H9 (cell line): ENCODE measurements at regions not wholly inside any gene's neighbourhood (a gene's known extent, or its start where the extent isn't known, plus 50 kb on each side); places are given as distances from the start of the nearest gene placed in this dataset.

Experiments used
- DNase-seq: peaks from one replicate; pipeline ENCODE4 v3.0.0-alpha.2; 2017
- H2AFZ ChIP-seq: one replicate; pipeline ENCODE4 v1.6.1; 2013; ENCODE audit warnings: mild to moderate bottlenecking, low read length, control low read depth, moderate library complexity
- H2AK5ac ChIP-seq: 2 replicates; pipeline ENCODE4 v1.6.1; 2013; ENCODE audit warnings: low read length, control low read depth, mixed read lengths; ENCODE audit not compliant: insufficient read length
- H2BK120ac ChIP-seq: one replicate; pipeline ENCODE4 v1.6.1; 2013; ENCODE audit warnings: low read depth, mild to moderate bottlenecking, low read length, control low read depth, inconsistent platforms; ENCODE audit not compliant: poor library complexity, severe bottlenecking
- H2BK12ac ChIP-seq: 2 replicates; pipeline ENCODE4 v1.6.1; 2013; ENCODE audit warnings: low read length, control low read depth, mixed read lengths, low read depth; ENCODE audit not compliant: insufficient read length
- H2BK15ac ChIP-seq: 2 replicates; pipeline ENCODE4 v1.6.1; 2013; ENCODE audit warnings: low read depth, low read length, control low read depth
- H2BK20ac ChIP-seq: one replicate; pipeline ENCODE4 v1.6.1; 2013; ENCODE audit warnings: low read depth, mild to moderate bottlenecking, low read length, control low read depth, inconsistent platforms; ENCODE audit not compliant: poor library complexity, severe bottlenecking
- H2BK5ac ChIP-seq: 2 replicates; pipeline ENCODE4 v1.6.1; 2013; ENCODE audit warnings: low read length, control low read depth, mixed read lengths; ENCODE audit not compliant: insufficient read length
- H3K14ac ChIP-seq: 2 replicates; pipeline ENCODE4 v1.6.1; 2013; ENCODE audit warnings: low read length, control low read depth; ENCODE audit not compliant: insufficient read depth
- H3K18ac ChIP-seq: 2 replicates; pipeline ENCODE4 v1.6.1; 2013; ENCODE audit warnings: low read depth, mild to moderate bottlenecking, mixed read lengths, low read length, control low read depth; ENCODE audit not compliant: insufficient read length
- H3K23ac ChIP-seq: 2 replicates; pipeline ENCODE4 v1.6.1; 2013; ENCODE audit warnings: low read length, control low read depth, mixed read lengths, low read depth; ENCODE audit not compliant: insufficient read length
- H3K23me2 ChIP-seq: 2 replicates; pipeline ENCODE4 v1.6.1; 2013; ENCODE audit warnings: low read depth, mild to moderate bottlenecking, mixed read lengths, low read length, control low read depth; ENCODE audit not compliant: insufficient read length, poor library complexity, severe bottlenecking
- H3K27ac ChIP-seq: 2 replicates; pipeline ENCODE4 v1.5.1; 2013; ENCODE audit warnings: low read length, control low read depth, mixed read lengths, low read depth; ENCODE audit not compliant: insufficient read length
- H3K27me3 ChIP-seq: 2 replicates; pipeline ENCODE4 v1.6.1; 2013; ENCODE audit warnings: low read length, control low read depth, inconsistent platforms; ENCODE audit not compliant: insufficient read depth
- H3K4ac ChIP-seq: 2 replicates; pipeline ENCODE4 v1.6.1; 2013; ENCODE audit warnings: low read depth, mild to moderate bottlenecking, control low read depth, inconsistent platforms, low read length, moderate library complexity
- H3K4me1 ChIP-seq: 2 replicates; pipeline ENCODE4 v1.6.1; 2013; ENCODE audit warnings: low read length, control low read depth, inconsistent platforms; ENCODE audit not compliant: insufficient read depth
- H3K4me2 ChIP-seq: 2 replicates; pipeline ENCODE4 v1.6.1; 2013; ENCODE audit warnings: low read length, control low read depth, mixed read lengths; ENCODE audit not compliant: insufficient read length, insufficient read depth
- H3K56ac ChIP-seq: 2 replicates; pipeline ENCODE4 v1.6.1; 2013; ENCODE audit warnings: low read depth, mild to moderate bottlenecking, mixed read lengths, low read length, control low read depth; ENCODE audit not compliant: insufficient read length
- H3K79me1 ChIP-seq: 2 replicates; pipeline ENCODE4 v1.6.1; 2013; ENCODE audit warnings: low read depth, mild to moderate bottlenecking, moderate library complexity, low read length, control low read depth, inconsistent platforms; ENCODE audit not compliant: insufficient read depth, poor library complexity, severe bottlenecking
- H3K79me2 ChIP-seq: 2 replicates; pipeline ENCODE4 v1.6.1; 2013; ENCODE audit warnings: low read length, control low read depth, inconsistent platforms; ENCODE audit not compliant: insufficient read depth
- H3K9ac ChIP-seq: 2 replicates; pipeline ENCODE4 v1.6.1; 2013; ENCODE audit warnings: low read length, control low read depth, mixed read lengths; ENCODE audit not compliant: insufficient read length; ENCODE audit errors: extremely low read depth
- H3K9me3 ChIP-seq: one replicate; pipeline ENCODE4 v1.6.1; 2013; ENCODE audit warnings: low read depth, low read length, inconsistent platforms; ENCODE audit not compliant: control insufficient read depth
- H3T11ph ChIP-seq: one replicate; pipeline ENCODE4 v1.6.1; 2013; ENCODE audit warnings: mild to moderate bottlenecking, low read length, control low read depth, inconsistent platforms
- H4K20me1 ChIP-seq: one replicate; pipeline ENCODE4 v1.6.1; 2013; ENCODE audit not compliant: control insufficient read depth, insufficient read length, insufficient read depth
- H4K5ac ChIP-seq: 2 replicates; pipeline ENCODE4 v1.6.1; 2013; ENCODE audit warnings: low read depth, mild to moderate bottlenecking, mixed read lengths, low read length, control low read depth; ENCODE audit not compliant: insufficient read length
- H4K8ac ChIP-seq: replicated peaks from 2 replicates; pipeline ENCODE4 v1.6.1; 2013; ENCODE audit warnings: low read length, control low read depth, mixed read lengths, low read depth; ENCODE audit not compliant: insufficient read length
- H4K91ac ChIP-seq: 2 replicates; pipeline ENCODE4 v1.6.1; 2013; ENCODE audit warnings: low read depth, mild to moderate bottlenecking, moderate library complexity, mixed read lengths, low read length, control low read depth; ENCODE audit not compliant: insufficient read length
- H3K27ac Mint-ChIP-seq, 3 experiments: 2 replicates in 2 of 3; 3 replicates in 1 of 3; pipeline ENCODE4 v1.8.0; 2020 to 2021; ENCODE audit warnings: mixed read lengths in 3 of 3, mild to moderate bottlenecking in 1 of 3, moderate library complexity in 1 of 3
- H3K27me3 Mint-ChIP-seq: 2 replicates; pipeline ENCODE4 v1.8.0; 2021; ENCODE audit warnings: low read depth, mild to moderate bottlenecking, moderate library complexity, mixed read lengths
- H3K36me3 Mint-ChIP-seq, 3 experiments: 2 replicates in 2 of 3; 3 replicates in 1 of 3; pipeline ENCODE4 v1.8.0; 2020 to 2021; ENCODE audit warnings: low read depth in 3 of 3, mixed read lengths in 3 of 3; ENCODE audit not compliant: insufficient read depth in 1 of 3
- H3K4me1 Mint-ChIP-seq, 2 experiments: 2 replicates each; pipeline ENCODE4 v1.8.0; 2020; ENCODE audit warnings: mixed read lengths in 2 of 2
- H3K4me3 Mint-ChIP-seq, 2 experiments: 2 replicates in 1 of 2; 3 replicates in 1 of 2; pipeline ENCODE4 v1.8.0; 2020 to 2021; ENCODE audit warnings: mild to moderate bottlenecking in 2 of 2, mixed read lengths in 2 of 2, moderate library complexity in 1 of 2
- H3K9me3 Mint-ChIP-seq, 2 experiments: 2 replicates in 1 of 2; 3 replicates in 1 of 2; pipeline ENCODE4 v1.8.0; 2020; ENCODE audit warnings: mild to moderate bottlenecking in 2 of 2, mixed read lengths in 2 of 2, moderate library complexity in 1 of 2
- CTCF ChIP-seq: fragments of 200-600 bp; sonication (generic); conservative IDR thresholded peaks from 3 replicates; pipeline ENCODE4 v1.8.0; 2021; ENCODE audit warnings: antibody characterized with exemption, mild to moderate bottlenecking
- WGBS: extraction: QIAGEN DNeasy Blood & Tissue Kit; methylation state at CpG from one replicate; pipeline ENCODE4 v1.1.7; 2013; ENCODE audit warnings: missing lambda C conversion rate, low lambda C conversion rate, mixed read lengths; ENCODE audit not compliant: insufficient read length; ENCODE audit errors: extremely low coverage; 5-methylcytosine and 5-hydroxymethylcytosine counted together

DNA sequence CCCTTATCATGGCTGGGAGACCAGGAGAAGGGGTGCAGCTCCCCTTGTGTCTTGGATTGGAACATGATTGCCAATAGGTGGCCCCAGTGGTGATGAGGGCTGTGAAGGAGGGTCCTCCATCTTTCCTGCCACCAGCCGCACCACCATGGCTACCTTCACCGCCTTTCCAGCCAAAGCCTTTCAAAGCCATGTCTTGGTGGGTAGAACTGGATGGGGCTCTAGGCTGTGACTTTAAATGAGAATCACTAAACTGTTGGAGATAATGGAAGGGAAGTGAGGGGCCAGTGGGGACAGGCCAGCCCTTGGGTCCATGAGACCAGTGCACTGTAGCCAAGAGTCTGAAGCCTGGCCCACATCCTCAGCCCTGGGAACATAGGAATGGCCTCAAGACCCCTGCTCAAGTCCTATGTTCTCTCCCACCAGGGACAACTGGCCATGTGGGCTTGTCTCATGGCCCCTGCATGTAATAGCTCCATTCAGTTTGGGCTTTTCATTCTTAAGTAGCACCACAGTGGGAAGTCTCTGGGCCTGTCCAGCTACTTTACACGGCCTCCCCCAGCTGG lies 345.7 kb downstream of the DYSF start:
- no peak for TF ChIP-seq CTCF
- Histone ChIP-seq H3K4me2 (no peak overlapping the region), H4K91ac (no peak overlapping the region), H2BK20ac (no peak overlapping the region), H2AK5ac (no peak overlapping the region), H2BK15ac (no peak overlapping the region), H3K4ac (no peak overlapping the region), H3K4me1 (no peaks in the 10 kb centered on the region), H3K18ac (no peak overlapping the region), H4K5ac (no peak overlapping the region), H3K79me1 (no peaks in the 10 kb centered on the region), H2BK12ac (no peak overlapping the region), H4K8ac (no peak overlapping the region), H3K79me2 (no peaks in the 10 kb centered on the region), H3K23ac (no peak overlapping the region), H3K9me3 (no peaks in the 10 kb centered on the region), H3K27ac (no peak overlapping the region), H3K9ac (no peak overlapping the region), H2BK5ac (no peak overlapping the region), H2AFZ (no peak overlapping the region), H2BK120ac (no peak overlapping the region), H3K56ac (no peak overlapping the region), H3T11ph (no peak overlapping the region), H3K23me2 (no peaks in the 10 kb centered on the region), H4K20me1 (no peaks in the 10 kb centered on the region), H3K27me3 (no peaks in the 10 kb centered on the region), H3K14ac (no peak overlapping the region)
- Mint-ChIP-seq H3K36me3 (no peaks in the 10 kb centered on the region), H3K27ac (no peak overlapping the region), H3K27me3 (peaks cover 1% of the 10 kb centered on the region; the same call in 1 of the 2 replicates), H3K4me3 (no peak overlapping the region), H3K9me3 (no peaks in the 10 kb centered on the region; a peak in 1 of 5 replicates), H3K4me1 (peaks cover 2 to 4% of the 10 kb centered on the region in 2 experiments; a peak in 3 of 4 replicates)
- DNase-seq, result no peak
- no CpG with 5 or more reads among the region's 3 CpGs for WGBS
